ENCODE measurements at regions not wholly inside any gene's neighbourhood (a gene's known extent, or its start where the extent isn't known, plus 50 kb on each side); places are given as distances from the start of the nearest gene placed in this dataset.

- Histone ChIP-seq H3K79me2 (ENCODE audit: insufficient read depth) (no peaks in the 10 kb centered on the region), H3K4me2 (no peak overlapping the region), H4K20me1 (ENCODE audit: insufficient read depth) (no peaks in the 10 kb centered on the region), H3F3A (replicated peaks; ENCODE audit: insufficient read depth) (no peaks in the 10 kb centered on the region), H3K9ac (no peak overlapping the region), H2AFZ (ENCODE audit: low read depth) (no peak overlapping the region), H3K4me1 (ENCODE audit: control insufficient read depth in 1 of 2, insufficient read depth in 2 of 2, low read depth in 1 of 2, low read length in 1 of 2) (peaks cover 0 to 6% of the 10 kb centered on the region in 2 experiments; a peak in 1 of 4 replicates), H3K9me3 (no peaks in the 10 kb centered on the region), H3K4me3 (ENCODE audit: low read depth in 2 of 2, low read length in 1 of 2) (no peak overlapping the region), H3K27me3 (ENCODE audit: insufficient read depth) (no peaks in the 10 kb centered on the region), H3K9me2 (no peaks in the 10 kb centered on the region), H3K27ac (ENCODE audit: low read depth in 2 of 2, low read length in 1 of 2) (no peak overlapping the region), H3K36me3 (replicated peaks in 1 of 2; ENCODE audit: control insufficient read depth in 1 of 2, insufficient read depth in 2 of 2, low read length in 1 of 2) (no peaks in the 10 kb centered on the region)
- ChIA-PET CTCF (interaction anchor here (1.7 kb wide), 1 partner anchor 32 kb away, joined by 7 read pairs; no protein-coding TSS in a partner anchor), POLR2A (no interaction called here)
- no peak for TF ChIP-seq FOXM1 (IDR thresholded peaks at IDR 0.05; ENCODE audit: low read depth)
- TF ChIP-seq, protein P1, sequence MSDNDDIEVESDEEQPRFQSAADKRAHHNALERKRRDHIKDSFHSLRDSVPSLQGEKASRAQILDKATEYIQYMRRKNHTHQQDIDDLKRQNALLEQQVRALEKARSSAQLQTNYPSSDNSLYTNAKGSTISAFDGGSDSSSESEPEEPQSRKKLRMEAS (IDR thresholded peaks at IDR 0.05; ENCODE audit: low read depth) = no peak
- TF ChIP-seq SIN3A (IDR thresholded peaks at IDR 0.05; ENCODE audit: borderline replicate concordance, low read depth, low read length) = no peak
- TF ChIP-seq TCF12 (IDR thresholded peaks at IDR 0.05) = no peak
- no peak for TF ChIP-seq EZH2phosphoT487 (IDR thresholded peaks at IDR 0.05; ENCODE audit: borderline replicate concordance, low read depth)
- TF ChIP-seq USF2 (IDR thresholded peaks at IDR 0.05; ENCODE audit: borderline replicate concordance, low read depth, low read length) = no peak
- TF ChIP-seq, protein P2, sequence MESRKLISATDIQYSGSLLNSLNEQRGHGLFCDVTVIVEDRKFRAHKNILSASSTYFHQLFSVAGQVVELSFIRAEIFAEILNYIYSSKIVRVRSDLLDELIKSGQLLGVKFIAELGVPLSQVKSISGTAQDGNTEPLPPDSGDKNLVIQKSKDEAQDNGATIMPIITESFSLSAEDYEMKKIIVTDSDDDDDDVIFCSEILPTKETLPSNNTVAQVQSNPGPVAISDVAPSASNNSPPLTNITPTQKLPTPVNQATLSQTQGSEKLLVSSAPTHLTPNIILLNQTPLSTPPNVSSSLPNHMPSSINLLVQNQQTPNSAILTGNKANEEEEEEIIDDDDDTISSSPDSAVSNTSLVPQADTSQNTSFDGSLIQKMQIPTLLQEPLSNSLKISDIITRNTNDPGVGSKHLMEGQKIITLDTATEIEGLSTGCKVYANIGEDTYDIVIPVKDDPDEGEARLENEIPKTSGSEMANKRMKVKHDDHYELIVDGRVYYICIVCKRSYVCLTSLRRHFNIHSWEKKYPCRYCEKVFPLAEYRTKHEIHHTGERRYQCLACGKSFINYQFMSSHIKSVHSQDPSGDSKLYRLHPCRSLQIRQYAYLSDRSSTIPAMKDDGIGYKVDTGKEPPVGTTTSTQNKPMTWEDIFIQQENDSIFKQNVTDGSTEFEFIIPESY (IDR thresholded peaks at IDR 0.05; ENCODE audit: borderline replicate concordance, low read depth) = no peak
- no peak for TF ChIP-seq MXI1 (IDR thresholded peaks at IDR 0.05; ENCODE audit: low read depth, low read length)
- TF ChIP-seq NRF1 (IDR thresholded peaks at IDR 0.05; ENCODE audit: low read depth, low read length) = no peak
- TF ChIP-seq POLR2AphosphoS5 (IDR thresholded peaks at IDR 0.05; ENCODE audit: low read depth, low read length) = no peak
- TF ChIP-seq CHD2 (IDR thresholded peaks at IDR 0.05; ENCODE audit: low read length, partially characterized antibody) = no peak
- TF ChIP-seq GABPA (IDR thresholded peaks at IDR 0.05; ENCODE audit: low read depth) = no peak
- TF ChIP-seq, protein P3, sequence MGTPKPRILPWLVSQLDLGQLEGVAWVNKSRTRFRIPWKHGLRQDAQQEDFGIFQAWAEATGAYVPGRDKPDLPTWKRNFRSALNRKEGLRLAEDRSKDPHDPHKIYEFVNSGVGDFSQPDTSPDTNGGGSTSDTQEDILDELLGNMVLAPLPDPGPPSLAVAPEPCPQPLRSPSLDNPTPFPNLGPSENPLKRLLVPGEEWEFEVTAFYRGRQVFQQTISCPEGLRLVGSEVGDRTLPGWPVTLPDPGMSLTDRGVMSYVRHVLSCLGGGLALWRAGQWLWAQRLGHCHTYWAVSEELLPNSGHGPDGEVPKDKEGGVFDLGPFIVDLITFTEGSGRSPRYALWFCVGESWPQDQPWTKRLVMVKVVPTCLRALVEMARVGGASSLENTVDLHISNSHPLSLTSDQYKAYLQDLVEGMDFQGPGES (IDR thresholded peaks at IDR 0.05; ENCODE audit: low read depth, low read length) = no peak
- TF ChIP-seq FOSL2 (IDR thresholded peaks at IDR 0.05; ENCODE audit: borderline replicate concordance, low read depth) = no peak
- TF ChIP-seq TAF1 (IDR thresholded peaks at IDR 0.05; ENCODE audit: borderline replicate concordance, low read depth, low read length) = no peak
- TF ChIP-seq, protein P4, sequence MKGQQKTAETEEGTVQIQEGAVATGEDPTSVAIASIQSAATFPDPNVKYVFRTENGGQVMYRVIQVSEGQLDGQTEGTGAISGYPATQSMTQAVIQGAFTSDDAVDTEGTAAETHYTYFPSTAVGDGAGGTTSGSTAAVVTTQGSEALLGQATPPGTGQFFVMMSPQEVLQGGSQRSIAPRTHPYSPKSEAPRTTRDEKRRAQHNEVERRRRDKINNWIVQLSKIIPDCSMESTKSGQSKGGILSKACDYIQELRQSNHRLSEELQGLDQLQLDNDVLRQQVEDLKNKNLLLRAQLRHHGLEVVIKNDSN (IDR thresholded peaks at IDR 0.05; ENCODE audit: borderline replicate concordance, low read depth) = no peak
- TF ChIP-seq JUND (IDR thresholded peaks at IDR 0.05) = no peak
- TF ChIP-seq, protein P5, sequence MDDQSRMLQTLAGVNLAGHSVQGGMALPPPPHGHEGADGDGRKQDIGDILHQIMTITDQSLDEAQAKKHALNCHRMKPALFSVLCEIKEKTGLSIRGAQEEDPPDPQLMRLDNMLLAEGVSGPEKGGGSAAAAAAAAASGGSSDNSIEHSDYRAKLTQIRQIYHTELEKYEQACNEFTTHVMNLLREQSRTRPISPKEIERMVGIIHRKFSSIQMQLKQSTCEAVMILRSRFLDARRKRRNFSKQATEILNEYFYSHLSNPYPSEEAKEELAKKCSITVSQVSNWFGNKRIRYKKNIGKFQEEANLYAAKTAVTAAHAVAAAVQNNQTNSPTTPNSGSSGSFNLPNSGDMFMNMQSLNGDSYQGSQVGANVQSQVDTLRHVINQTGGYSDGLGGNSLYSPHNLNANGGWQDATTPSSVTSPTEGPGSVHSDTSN (IDR thresholded peaks at IDR 0.05) = no peak
- TF ChIP-seq RAD21 (IDR thresholded peaks at IDR 0.05; ENCODE audit: low read length) = no peak
- WGBS (ENCODE audit: low lambda C conversion rate) = 78% methylated on average over 1 of the region's 1 CpG
- DNase-seq = no peak
Measured at GRCh38 chr17:69639096-69639495, 224.6 kb downstream of the MAP2K6 start.

All from SK-N-SH (cell line).